ENCODE measurements at regions not wholly inside any gene's neighbourhood (a gene's known extent, or its start where the extent isn't known, plus 50 kb on each side); places are given as distances from the start of the nearest gene placed in this dataset.

GRCh38 chr1:221157026-221157761 lies 278.0 kb downstream of the HLX start:
- TF ChIP-seq CTCF (IDR thresholded peaks at IDR 0.05; ENCODE audit: insufficient read depth, low read length): no peak
- peak; percentile 15 for TF ChIP-seq REST (IDR thresholded peaks at IDR 0.05; ENCODE audit: insufficient replicate concordance, low read depth)
- no peak for TF ChIP-seq POLR2AphosphoS5 (IDR thresholded peaks at IDR 0.05; ENCODE audit: low read depth)
- no peak for TF ChIP-seq GABPA (IDR thresholded peaks at IDR 0.05; ENCODE audit: low read depth)
